ENCODE measurements at regions not wholly inside any gene's neighbourhood (a gene's known extent, or its start where the extent isn't known, plus 50 kb on each side); places are given as distances from the start of the nearest gene placed in this dataset.

- no peaks in the 10 kb centered on the region for H3K27me3 ChIP-seq
- intact Hi-C loops (cut with DNase I), result no loop called here
- H3K4me3 ChIP-seq, result no peak overlapping the region
- no peak for ATAC-seq
- no peaks in the 10 kb centered on the region for H3K36me3 ChIP-seq
- H3K9me3 ChIP-seq, result no peaks in the 10 kb centered on the region
- no peak for DNase-seq
- no peak for TF ChIP-seq CTCF (IDR thresholded peaks at IDR 0.05)
- H3K4me1 ChIP-seq, result no peaks in the 10 kb centered on the region
- H3K27ac ChIP-seq, result no peak overlapping the region
These were observed 715.6 kb downstream of the EPHA4 start for GRCh38 chr2:220856486-220856885.

GRCh38 chr2:220857368-220857767 is 714.7 kb downstream of the EPHA4 start:
- H3K27me3 ChIP-seq, result no peaks in the 10 kb centered on the region
- no peaks in the 10 kb centered on the region for H3K36me3 ChIP-seq
- H3K27ac ChIP-seq, result no peak overlapping the region
- ATAC-seq, result no peak
- no peak overlapping the region for H3K4me3 ChIP-seq
- H3K4me1 ChIP-seq, result no peaks in the 10 kb centered on the region
- intact Hi-C loops (cut with DNase I), result no loop called here
- H3K9me3 ChIP-seq, result no peaks in the 10 kb centered on the region
- TF ChIP-seq CTCF (IDR thresholded peaks at IDR 0.05), result no peak
- DNase-seq, result no peak

GRCh38 chr2:220858101-220858500 is 714.0 kb downstream of the EPHA4 start:
- Histone ChIP-seq H3K27ac (no peak overlapping the region), H3K4me1 (no peaks in the 10 kb centered on the region), H3K36me3 (no peaks in the 10 kb centered on the region), H3K4me3 (no peak overlapping the region), H3K9me3 (no peaks in the 10 kb centered on the region), H3K27me3 (no peaks in the 10 kb centered on the region)
- TF ChIP-seq CTCF (IDR thresholded peaks at IDR 0.05), result no peak
- ATAC-seq, result no peak
- no peak for DNase-seq
- intact Hi-C loops (cut with DNase I), result no loop called here

- no peaks in the 10 kb centered on the region for H3K9me3 ChIP-seq
- no peaks in the 10 kb centered on the region for H3K4me1 ChIP-seq
- H3K4me3 ChIP-seq, result no peak overlapping the region
- DNase-seq (no peak), ATAC-seq (no peak)
- H3K27me3 ChIP-seq, result no peaks in the 10 kb centered on the region
- intact Hi-C loops (cut with DNase I), result no loop called here
- TF ChIP-seq CTCF (IDR thresholded peaks at IDR 0.05), result no peak
- H3K27ac ChIP-seq, result no peak overlapping the region
- no peaks in the 10 kb centered on the region for H3K36me3 ChIP-seq
These were observed 700.2 kb downstream of the EPHA4 start for GRCh38 chr2:220871909-220872308.

- H3K36me3 ChIP-seq, result no peaks in the 10 kb centered on the region
- H3K27me3 ChIP-seq, result no peaks in the 10 kb centered on the region
- no peak overlapping the region for H3K27ac ChIP-seq
- DNase-seq (no peak), ATAC-seq (no peak)
- no peaks in the 10 kb centered on the region for H3K9me3 ChIP-seq
- TF ChIP-seq CTCF (IDR thresholded peaks at IDR 0.05), result no peak
- intact Hi-C loops (cut with DNase I), result no loop called here
- H3K4me3 ChIP-seq, result no peak overlapping the region
- no peaks in the 10 kb centered on the region for H3K4me1 ChIP-seq
These were observed 695.9 kb downstream of the EPHA4 start for GRCh38 chr2:220876080-220876824.

- no peak for TF ChIP-seq CTCF (IDR thresholded peaks at IDR 0.05)
- Histone ChIP-seq H3K27ac (no peak overlapping the region), H3K4me1 (no peaks in the 10 kb centered on the region), H3K4me3 (no peak overlapping the region), H3K27me3 (no peaks in the 10 kb centered on the region), H3K36me3 (no peaks in the 10 kb centered on the region), H3K9me3 (no peaks in the 10 kb centered on the region)
- DNase-seq (no peak), ATAC-seq (no peak)
- intact Hi-C loops (cut with DNase I), result no loop called here
These were observed 694.6 kb downstream of the EPHA4 start for GRCh38 chr2:220877491-220877890.

Measured in upper lobe of right lung (tissue), 1 donor.